ENCODE measurements at regions not wholly inside any gene's neighbourhood (a gene's known extent, or its start where the extent isn't known, plus 50 kb on each side); places are given as distances from the start of the nearest gene placed in this dataset.
"Not testable (repeated sequence)": the region's sequence is repeated elsewhere in the genome, so short reads cannot be mapped to it uniquely, and the experiment has no call there.

GRCh38 chr6:150755042-150755441 is 110.5 kb upstream of the MTHFD1L start:
- CTCF ChIA-PET, result no interaction called here
- POLR2A ChIA-PET, result no interaction called here
- DNase-seq (ENCODE audit: extremely low spot score), result no peak
- TF ChIP-seq CTCF (IDR thresholded peaks at IDR 0.05; ENCODE audit: control extremely low read depth, extremely low read depth, low read depth, missing control alignments), result no peak

- TF ChIP-seq CTCF (IDR thresholded peaks at IDR 0.05; ENCODE audit: control extremely low read depth, extremely low read depth, low read depth, missing control alignments), result no peak
- no peak for DNase-seq (ENCODE audit: extremely low spot score)
- ChIA-PET CTCF (interaction anchor here (1.5 kb wide), 1 partner anchor 61 kb away, joined by 4 read pairs; no protein-coding TSS in a partner anchor), POLR2A (no interaction called here)
Measured at GRCh38 chr6:150755524-150755923, 110.0 kb upstream of the MTHFD1L start.

- no peak for TF ChIP-seq CTCF (IDR thresholded peaks at IDR 0.05; ENCODE audit: control extremely low read depth, extremely low read depth, low read depth, missing control alignments)
- CTCF ChIA-PET, result interaction anchor here (1.3 to 1.8 kb wide), 3 partner anchors 8 to 60 kb away, joined by 3 to 5 read pairs (median 4); no protein-coding TSS in a partner anchor
- POLR2A ChIA-PET, result no interaction called here
- no peak for DNase-seq (ENCODE audit: extremely low spot score)
Measured at GRCh38 chr6:150756173-150756572, 109.3 kb upstream of the MTHFD1L start.

GRCh38 chr6:150757807-150758206 is 107.7 kb upstream of the MTHFD1L start:
- POLR2A ChIA-PET; DNase-seq (ENCODE audit: extremely low spot score): not testable (repeated sequence)
- CTCF ChIA-PET, result interaction anchor here (1.0 to 1.8 kb wide), 2 partner anchors 9 to 12 kb away, joined by 3 to 5 read pairs; no protein-coding TSS in a partner anchor

GRCh38 chr6:150759483-150759882 is 106.0 kb upstream of the MTHFD1L start:
- DNase-seq (ENCODE audit: extremely low spot score), result no peak
- ChIA-PET CTCF (interaction anchor here (1.1 to 2.2 kb wide), 4 partner anchors 9 to 27 kb away, joined by 3 to 5 read pairs (median 3); no protein-coding TSS in a partner anchor), POLR2A (no interaction called here)
- no peak for TF ChIP-seq CTCF (IDR thresholded peaks at IDR 0.05; ENCODE audit: control extremely low read depth, extremely low read depth, low read depth, missing control alignments)

- no peak for TF ChIP-seq CTCF (IDR thresholded peaks at IDR 0.05; ENCODE audit: control extremely low read depth, extremely low read depth, low read depth, missing control alignments)
- CTCF ChIA-PET, result interaction anchor here (1.0 to 1.1 kb wide), 2 partner anchors 20 to 54 kb away, joined by 3 read pairs; no protein-coding TSS in a partner anchor
- no peak for DNase-seq (ENCODE audit: extremely low spot score)
- POLR2A ChIA-PET, result no interaction called here
Measured at GRCh38 chr6:150761771-150762170, 103.7 kb upstream of the MTHFD1L start.

- ChIA-PET CTCF (interaction anchor here (1.0 to 1.1 kb wide), 3 partner anchors 15 to 79 kb away, joined by 3 to 4 read pairs (median 3); no protein-coding TSS in a partner anchor), POLR2A (interaction anchor here (0.7 kb wide), 1 partner anchor 18 kb away, joined by 4 read pairs; no protein-coding TSS in a partner anchor)
- no peak for DNase-seq (ENCODE audit: extremely low spot score)
- TF ChIP-seq CTCF (IDR thresholded peaks at IDR 0.05; ENCODE audit: control extremely low read depth, extremely low read depth, low read depth, missing control alignments), result no peak
Measured at GRCh38 chr6:150764334-150765066, 101.0 kb upstream of the MTHFD1L start.
